ENCODE measurements at regions not wholly inside any gene's neighbourhood (a gene's known extent, or its start where the extent isn't known, plus 50 kb on each side); places are given as distances from the start of the nearest gene placed in this dataset.

DNA sequence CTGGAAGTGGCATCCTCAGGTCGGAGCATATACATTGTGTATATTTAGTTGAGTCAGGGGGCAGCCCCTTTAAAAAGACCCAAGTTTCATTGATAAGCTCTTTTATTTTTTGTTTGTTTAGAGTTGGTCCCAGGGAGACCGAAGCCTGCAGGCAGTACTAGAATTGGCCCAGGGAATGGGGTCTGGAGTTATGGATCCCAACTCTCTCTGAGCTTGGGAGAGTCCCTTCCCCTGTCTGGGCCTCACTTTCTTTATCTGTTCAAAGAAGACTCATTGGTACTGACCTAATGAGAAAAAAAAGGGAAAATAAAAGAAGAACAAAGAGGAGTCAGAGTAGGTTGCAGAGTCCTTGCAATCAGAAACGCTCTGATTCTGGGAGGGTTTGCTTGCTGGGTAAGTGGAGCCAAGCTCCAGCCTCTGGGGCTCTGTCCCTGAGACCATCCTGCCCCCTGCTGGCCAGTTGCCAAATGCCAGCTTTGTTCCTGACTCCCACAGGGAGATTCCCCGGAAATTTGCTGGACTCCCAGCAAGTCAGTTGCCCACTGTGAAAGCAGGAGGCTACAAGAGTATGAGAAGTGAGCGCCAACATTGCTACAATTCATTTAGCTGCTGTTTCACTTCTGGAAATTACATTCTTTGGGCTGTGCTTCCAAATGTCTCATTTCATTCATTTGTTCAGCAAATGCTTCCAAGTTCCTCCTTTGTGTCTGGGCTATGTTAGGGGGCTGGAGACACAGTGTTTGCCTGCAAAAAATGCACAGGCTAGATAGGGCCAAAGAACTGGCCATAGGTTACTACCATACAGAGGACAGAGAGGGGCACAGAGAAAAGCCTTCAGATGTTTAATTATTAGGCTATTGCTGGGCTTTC is 156.2 kb downstream of the MELK start:
- DNase-seq (ENCODE audit: low spot score) = peak; percentile 81
- TF ChIP-seq, protein P1, sequence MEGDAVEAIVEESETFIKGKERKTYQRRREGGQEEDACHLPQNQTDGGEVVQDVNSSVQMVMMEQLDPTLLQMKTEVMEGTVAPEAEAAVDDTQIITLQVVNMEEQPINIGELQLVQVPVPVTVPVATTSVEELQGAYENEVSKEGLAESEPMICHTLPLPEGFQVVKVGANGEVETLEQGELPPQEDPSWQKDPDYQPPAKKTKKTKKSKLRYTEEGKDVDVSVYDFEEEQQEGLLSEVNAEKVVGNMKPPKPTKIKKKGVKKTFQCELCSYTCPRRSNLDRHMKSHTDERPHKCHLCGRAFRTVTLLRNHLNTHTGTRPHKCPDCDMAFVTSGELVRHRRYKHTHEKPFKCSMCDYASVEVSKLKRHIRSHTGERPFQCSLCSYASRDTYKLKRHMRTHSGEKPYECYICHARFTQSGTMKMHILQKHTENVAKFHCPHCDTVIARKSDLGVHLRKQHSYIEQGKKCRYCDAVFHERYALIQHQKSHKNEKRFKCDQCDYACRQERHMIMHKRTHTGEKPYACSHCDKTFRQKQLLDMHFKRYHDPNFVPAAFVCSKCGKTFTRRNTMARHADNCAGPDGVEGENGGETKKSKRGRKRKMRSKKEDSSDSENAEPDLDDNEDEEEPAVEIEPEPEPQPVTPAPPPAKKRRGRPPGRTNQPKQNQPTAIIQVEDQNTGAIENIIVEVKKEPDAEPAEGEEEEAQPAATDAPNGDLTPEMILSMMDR (IDR thresholded peaks at IDR 0.05; ENCODE audit: extremely low read depth, missing control alignments) = peak; percentile 79

DNA sequence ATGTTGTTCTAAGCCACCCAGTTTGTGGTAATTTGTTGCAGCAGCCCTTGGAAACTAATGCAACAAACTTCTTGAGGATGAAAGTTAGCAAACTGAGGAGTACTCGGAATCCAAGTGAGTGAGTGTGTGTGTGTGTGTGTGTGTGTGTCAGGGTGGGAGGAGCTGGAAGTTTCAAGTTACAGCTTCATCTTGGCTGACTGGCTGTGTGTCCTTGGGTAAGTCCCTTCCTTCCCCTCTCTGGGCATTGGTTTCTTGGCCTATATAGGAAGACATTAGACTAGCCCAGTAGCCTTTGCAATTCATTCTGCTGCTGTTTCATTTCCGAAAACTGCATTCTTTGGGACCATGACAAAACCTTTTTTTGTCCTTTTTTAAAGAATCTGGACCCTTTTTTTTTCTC is 157.2 kb downstream of the MELK start:
- no peak for DNase-seq (ENCODE audit: low spot score)
- TF ChIP-seq, protein P1 (IDR thresholded peaks at IDR 0.05; ENCODE audit: extremely low read depth, missing control alignments) = no peak

DNA sequence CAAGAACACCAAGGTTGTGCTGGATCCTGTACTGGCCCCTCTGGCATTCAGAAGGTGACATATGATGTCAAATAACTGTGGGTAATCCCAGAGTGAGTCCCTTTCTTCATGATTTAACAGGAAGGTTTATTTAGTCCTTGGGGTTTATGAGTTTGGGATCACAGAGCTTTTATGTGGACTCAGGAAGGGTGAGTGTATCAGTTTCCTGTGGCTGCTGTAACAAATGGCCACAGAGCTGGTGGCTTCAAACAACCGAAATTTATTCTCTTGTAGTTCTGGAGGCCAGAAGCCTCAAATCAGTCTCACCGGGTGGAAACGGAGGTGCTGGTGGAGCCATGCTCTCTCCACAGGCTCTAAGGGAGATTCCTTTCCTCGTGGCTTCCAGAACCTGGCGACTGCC is 157.7 kb downstream of the MELK start:
- TF ChIP-seq, protein P1 (IDR thresholded peaks at IDR 0.05; ENCODE audit: extremely low read depth, missing control alignments) = no peak
- no peak for DNase-seq (ENCODE audit: low spot score)

DNA sequence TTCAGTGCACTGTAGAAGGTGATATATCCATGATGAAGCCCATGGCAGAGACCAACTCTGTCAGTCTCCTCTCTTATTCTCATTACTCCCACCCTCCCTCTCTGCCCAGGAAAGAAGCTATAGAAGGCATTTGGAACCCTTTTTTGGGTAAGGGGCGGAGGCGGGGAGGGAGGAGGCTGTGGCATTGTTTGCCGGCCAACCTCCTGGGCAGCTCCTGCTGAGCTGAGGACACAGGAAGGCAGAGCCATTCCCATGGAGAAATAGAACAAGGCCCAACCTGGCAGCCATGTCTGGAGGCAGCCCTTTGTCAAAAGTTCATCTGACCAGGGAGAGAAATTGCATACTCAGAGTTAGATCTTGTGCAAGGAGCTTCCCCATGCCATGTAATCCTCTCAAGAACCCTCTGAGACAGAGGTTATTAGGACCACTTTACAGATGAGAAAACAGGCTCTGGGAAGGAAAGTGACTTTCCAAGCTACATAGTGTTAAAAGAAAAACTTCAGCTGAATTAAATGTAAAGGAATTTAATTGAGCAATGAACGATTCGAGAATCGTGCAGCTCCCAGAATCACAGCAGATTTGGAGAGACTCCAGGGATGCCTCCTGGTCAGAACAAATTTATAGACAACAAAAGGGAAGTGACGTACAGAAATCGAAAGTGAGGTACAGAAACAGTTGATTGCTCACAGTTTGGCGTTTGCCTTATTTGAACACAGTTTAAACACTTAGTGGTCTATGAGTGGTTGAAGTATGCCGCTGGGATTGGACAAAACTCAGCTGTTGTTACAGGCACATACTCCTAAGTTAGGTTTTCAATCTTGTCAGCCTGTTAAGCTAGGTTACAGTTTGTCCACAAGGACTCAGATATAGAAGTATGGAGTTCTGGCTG is 158.6 kb downstream of the MELK start:
- TF ChIP-seq, protein P1 (IDR thresholded peaks at IDR 0.05; ENCODE audit: extremely low read depth, missing control alignments) = no peak
- no peak for DNase-seq (ENCODE audit: low spot score)

DNA sequence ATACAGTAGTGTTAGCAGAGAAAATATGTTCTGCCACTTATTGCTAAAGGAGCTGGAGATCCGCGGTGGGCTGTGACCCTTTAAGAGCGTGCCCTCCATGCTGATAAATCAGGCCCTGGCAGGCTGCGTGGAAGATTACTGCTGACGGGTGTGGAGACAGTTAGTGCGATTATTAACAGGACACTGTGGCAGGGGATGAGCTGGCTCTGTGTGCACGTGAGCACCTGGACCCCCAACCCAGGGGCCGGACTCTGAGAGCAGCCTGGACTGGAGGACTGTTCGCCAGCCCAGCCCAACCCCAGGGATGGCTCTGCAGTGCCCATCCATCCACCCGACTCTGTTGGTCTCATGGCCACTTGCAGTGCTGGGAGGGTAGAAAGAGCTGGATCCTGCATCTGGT is 162.0 kb downstream of the MELK start:
- no peak for DNase-seq (ENCODE audit: low spot score)
- TF ChIP-seq, protein P1 (IDR thresholded peaks at IDR 0.05; ENCODE audit: extremely low read depth, missing control alignments) = no peak

DNA sequence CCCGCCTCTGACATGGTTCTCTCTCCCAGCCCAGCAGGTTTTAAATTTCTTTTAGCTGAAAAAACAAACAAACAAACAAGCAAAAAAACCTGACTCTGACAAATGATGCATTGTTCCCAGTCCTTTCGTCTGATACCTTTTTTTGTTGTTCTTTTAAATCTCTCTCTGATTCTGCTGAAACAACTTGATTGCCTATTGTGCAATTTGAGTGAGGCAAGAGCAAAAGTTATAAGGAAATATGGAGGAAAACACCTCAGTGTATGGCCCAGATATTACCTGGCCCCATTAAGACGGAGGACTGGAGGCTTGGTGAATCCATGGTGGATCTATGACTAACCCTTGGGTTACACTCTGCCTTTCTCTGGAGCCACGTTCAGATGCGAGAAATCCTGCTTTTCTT is 164.0 kb downstream of the MELK start:
- no peak for DNase-seq (ENCODE audit: low spot score)
- TF ChIP-seq, protein P1 (IDR thresholded peaks at IDR 0.05; ENCODE audit: extremely low read depth, missing control alignments) = no peak
